Transverse colon (tissue), 4 donors: ENCODE measurements at regions not wholly inside any gene's neighbourhood (a gene's known extent, or its start where the extent isn't known, plus 50 kb on each side); places are given as distances from the start of the nearest gene placed in this dataset.

Experiments used
- POLR2A ChIP-seq: fragments of 450-650 bp; IDR thresholded peaks from one replicate; pipeline ENCODE4 v1.6.1; 2016; ENCODE audit warnings: antibody characterized with exemption, mild to moderate bottlenecking, moderate library complexity
- POLR2AphosphoS5 ChIP-seq, 3 donors: sonication (generic); formaldehyde crosslinking; IDR thresholded peaks; one replicate each; pipeline ENCODE4 v1.6.1; 2016; ENCODE audit warnings: antibody characterized with exemption in 3 of 3
- TF ChIP-seq, protein P1 (sequence below), 5 experiments: fragments of 200-600 bp in 3 of 5; fragments of 450-650 bp in 2 of 5; sonication (generic) in 3 of 5; IDR thresholded peaks; 1 replicate in 2 of 5; 2 replicates in 3 of 5; pipeline ENCODE4 v1.5.1; 2016 to 2017; ENCODE audit warnings: antibody characterized with exemption in 5 of 5, inconsistent platforms in 3 of 5, mild to moderate bottlenecking in 2 of 5, moderate library complexity in 1 of 5

- no peak for TF ChIP-seq POLR2A
- TF ChIP-seq, protein P1, sequence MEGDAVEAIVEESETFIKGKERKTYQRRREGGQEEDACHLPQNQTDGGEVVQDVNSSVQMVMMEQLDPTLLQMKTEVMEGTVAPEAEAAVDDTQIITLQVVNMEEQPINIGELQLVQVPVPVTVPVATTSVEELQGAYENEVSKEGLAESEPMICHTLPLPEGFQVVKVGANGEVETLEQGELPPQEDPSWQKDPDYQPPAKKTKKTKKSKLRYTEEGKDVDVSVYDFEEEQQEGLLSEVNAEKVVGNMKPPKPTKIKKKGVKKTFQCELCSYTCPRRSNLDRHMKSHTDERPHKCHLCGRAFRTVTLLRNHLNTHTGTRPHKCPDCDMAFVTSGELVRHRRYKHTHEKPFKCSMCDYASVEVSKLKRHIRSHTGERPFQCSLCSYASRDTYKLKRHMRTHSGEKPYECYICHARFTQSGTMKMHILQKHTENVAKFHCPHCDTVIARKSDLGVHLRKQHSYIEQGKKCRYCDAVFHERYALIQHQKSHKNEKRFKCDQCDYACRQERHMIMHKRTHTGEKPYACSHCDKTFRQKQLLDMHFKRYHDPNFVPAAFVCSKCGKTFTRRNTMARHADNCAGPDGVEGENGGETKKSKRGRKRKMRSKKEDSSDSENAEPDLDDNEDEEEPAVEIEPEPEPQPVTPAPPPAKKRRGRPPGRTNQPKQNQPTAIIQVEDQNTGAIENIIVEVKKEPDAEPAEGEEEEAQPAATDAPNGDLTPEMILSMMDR (IDR thresholded peaks at IDR 0.05): no peak
- TF ChIP-seq POLR2AphosphoS5 (IDR thresholded peaks at IDR 0.05): no peak
These were observed 1067.7 kb downstream of the C4orf33 start for GRCh38 chr4:130163701-130164100.
